Parathyroid adenoma (tissue), 2 donors: ENCODE measurements at regions not wholly inside any gene's neighbourhood (a gene's known extent, or its start where the extent isn't known, plus 50 kb on each side); places are given as distances from the start of the nearest gene placed in this dataset.

Experiments
- H2AFZ ChIP-seq: fragments of 300-600 bp; sonication (generic); one replicate; pipeline ENCODE4 v1.7.0; 2017; ENCODE audit warnings: antibody characterized with exemption, mild to moderate bottlenecking
- H3K27ac ChIP-seq: fragments of 300-600 bp; sonication (generic); one replicate; pipeline ENCODE4 v1.7.0; 2017
- H3K27me3 ChIP-seq: fragments of 300-600 bp; sonication (generic); one replicate; pipeline ENCODE4 v1.7.0; 2017; ENCODE audit warnings: low read length; ENCODE audit not compliant: control insufficient read depth, insufficient read depth
- H3K36me3 ChIP-seq: fragments of 300-600 bp; sonication (generic); one replicate; pipeline ENCODE4 v1.7.0; 2017; ENCODE audit warnings: low read length; ENCODE audit not compliant: control insufficient read depth, insufficient read depth
- H3K4me1 ChIP-seq: fragments of 300-600 bp; sonication (generic); one replicate; pipeline ENCODE4 v1.7.0; 2017; ENCODE audit warnings: control low read depth
- H3K4me2 ChIP-seq: fragments of 300-600 bp; sonication (generic); one replicate; pipeline ENCODE4 v1.7.0; 2017; ENCODE audit warnings: low read length
- H3K4me3 ChIP-seq: fragments of 300-600 bp; sonication (generic); one replicate; pipeline ENCODE4 v1.7.0; 2017; ENCODE audit warnings: low read depth, low read length
- H3K79me2 ChIP-seq: fragments of 300-600 bp; sonication (generic); one replicate; pipeline ENCODE4 v1.7.0; 2017; ENCODE audit warnings: control low read depth
- H3K9ac ChIP-seq: fragments of 300-600 bp; sonication (generic); one replicate; pipeline ENCODE4 v1.7.0; 2017; ENCODE audit warnings: mild to moderate bottlenecking
- H3K9me3 ChIP-seq: fragments of 300-600 bp; sonication (generic); one replicate; pipeline ENCODE4 v1.7.0; 2017; ENCODE audit warnings: low read length; ENCODE audit not compliant: control insufficient read depth
- CTCF ChIP-seq: fragments of 300-600 bp; sonication (generic); IDR thresholded peaks from one replicate; pipeline ENCODE4 v1.7.0; 2017; ENCODE audit warnings: antibody characterized with exemption, mild to moderate bottlenecking
- donor health status: primary hyperparathyroidism.

- Histone ChIP-seq H3K9me3 (no peaks in the 10 kb centered on the region), H3K27me3 (no peaks in the 10 kb centered on the region), H3K27ac (no peak overlapping the region), H3K4me2 (no peak overlapping the region), H3K9ac (no peak overlapping the region), H3K4me3 (no peak overlapping the region), H2AFZ (no peak overlapping the region), H3K79me2 (no peaks in the 10 kb centered on the region), H3K36me3 (no peaks in the 10 kb centered on the region), H3K4me1 (no peaks in the 10 kb centered on the region)
- TF ChIP-seq CTCF, result no peak
Observed at GRCh38 chr2:186274936-186275575, 211.0 kb upstream of the ZC3H15 start.

- no peak overlapping the region for H3K4me3 ChIP-seq
- H3K27me3 ChIP-seq, result no peaks in the 10 kb centered on the region
- H3K79me2 ChIP-seq, result no peaks in the 10 kb centered on the region
- no peaks in the 10 kb centered on the region for H3K9me3 ChIP-seq
- H3K9ac ChIP-seq, result no peak overlapping the region
- H3K4me1 ChIP-seq, result no peaks in the 10 kb centered on the region
- H3K27ac ChIP-seq, result no peak overlapping the region
- H3K4me2 ChIP-seq, result no peak overlapping the region
- no peak overlapping the region for H2AFZ ChIP-seq
- no peaks in the 10 kb centered on the region for H3K36me3 ChIP-seq
- no peak for TF ChIP-seq CTCF
Observed at GRCh38 chr2:186276909-186277308, 209.2 kb upstream of the ZC3H15 start.

- Histone ChIP-seq H3K9ac (no peak overlapping the region), H3K27ac (no peak overlapping the region), H3K4me3 (no peak overlapping the region), H3K4me2 (no peak overlapping the region), H2AFZ (no peak overlapping the region), H3K79me2 (no peaks in the 10 kb centered on the region), H3K4me1 (no peaks in the 10 kb centered on the region), H3K27me3 (no peaks in the 10 kb centered on the region), H3K9me3 (no peaks in the 10 kb centered on the region), H3K36me3 (no peaks in the 10 kb centered on the region)
- no peak for TF ChIP-seq CTCF
Observed at GRCh38 chr2:186281726-186282125, 204.3 kb upstream of the ZC3H15 start.

- Histone ChIP-seq H3K4me2 (no peak overlapping the region), H3K27ac (no peak overlapping the region), H3K27me3 (no peaks in the 10 kb centered on the region), H3K4me3 (no peak overlapping the region), H2AFZ (no peak overlapping the region), H3K9ac (no peak overlapping the region), H3K36me3 (no peaks in the 10 kb centered on the region), H3K79me2 (no peaks in the 10 kb centered on the region), H3K9me3 (no peaks in the 10 kb centered on the region), H3K4me1 (no peaks in the 10 kb centered on the region)
- TF ChIP-seq CTCF, result no peak
Observed at GRCh38 chr2:186294248-186294888, 191.7 kb upstream of the ZC3H15 start.

GRCh38 chr2:186299610-186300009 is 186.4 kb upstream of the ZC3H15 start:
- H3K79me2 ChIP-seq, result no peaks in the 10 kb centered on the region
- no peaks in the 10 kb centered on the region for H3K36me3 ChIP-seq
- no peaks in the 10 kb centered on the region for H3K9me3 ChIP-seq
- H3K27ac ChIP-seq, result no peak overlapping the region
- no peaks in the 10 kb centered on the region for H3K4me1 ChIP-seq
- H3K9ac ChIP-seq, result no peak overlapping the region
- no peak overlapping the region for H3K4me2 ChIP-seq
- no peaks in the 10 kb centered on the region for H3K27me3 ChIP-seq
- H2AFZ ChIP-seq, result no peak overlapping the region
- no peak overlapping the region for H3K4me3 ChIP-seq
- no peak for TF ChIP-seq CTCF
